ENCODE measurements at regions not wholly inside any gene's neighbourhood (a gene's known extent, or its start where the extent isn't known, plus 50 kb on each side); places are given as distances from the start of the nearest gene placed in this dataset.
"Not testable (repeated sequence)": the region's sequence is repeated elsewhere in the genome, so short reads cannot be mapped to it uniquely, and the experiment has no call there.

DNA sequence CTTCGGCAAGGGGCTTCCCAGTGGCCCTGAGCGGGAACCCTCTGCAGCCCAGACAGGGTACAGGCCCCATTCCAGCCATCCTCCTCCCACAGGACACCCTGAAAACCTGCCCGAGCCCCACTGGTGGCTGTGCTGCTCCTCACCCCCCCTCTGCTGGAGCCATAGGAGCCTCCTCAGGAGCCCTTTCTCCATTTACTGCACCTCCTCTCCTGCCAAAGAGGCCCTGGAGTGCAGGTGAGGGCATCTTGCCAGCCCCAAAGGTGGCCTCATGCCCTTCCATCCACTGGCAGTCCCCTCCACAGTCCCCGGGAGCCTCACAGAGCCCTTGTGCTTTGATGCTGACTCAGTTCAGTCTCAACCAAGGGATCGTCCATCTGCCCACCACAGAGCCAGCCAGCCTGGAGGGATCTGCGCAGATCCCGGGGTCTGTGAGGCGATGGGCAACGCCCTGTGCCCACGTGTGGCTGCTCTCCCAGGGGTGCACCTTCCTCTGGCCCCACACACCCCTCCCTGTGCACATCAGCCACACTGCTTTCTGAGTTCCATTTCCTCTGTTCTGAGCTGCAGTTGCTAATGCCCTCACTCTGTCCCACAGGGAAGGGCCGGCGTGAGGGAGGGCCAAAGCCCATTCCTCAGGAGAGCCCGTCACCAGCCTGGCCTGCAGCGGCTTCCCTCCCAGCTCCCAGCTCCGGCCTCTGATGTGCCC, 228.5 kb downstream of the DLL1 start:
- Histone ChIP-seq H3K36me3 (ENCODE audit: control insufficient read depth, insufficient read depth, low read length) (no peaks in the 10 kb centered on the region), H3K27me3 (ENCODE audit: control insufficient read depth, insufficient read depth, low read length) (no peaks in the 10 kb centered on the region), H3K4me3 (ENCODE audit: low read depth, low read length) (no peak overlapping the region)
- no peak for FAIRE-seq
- no peak for DNase-seq (ENCODE audit: low read depth)
- TF ChIP-seq, protein P1, sequence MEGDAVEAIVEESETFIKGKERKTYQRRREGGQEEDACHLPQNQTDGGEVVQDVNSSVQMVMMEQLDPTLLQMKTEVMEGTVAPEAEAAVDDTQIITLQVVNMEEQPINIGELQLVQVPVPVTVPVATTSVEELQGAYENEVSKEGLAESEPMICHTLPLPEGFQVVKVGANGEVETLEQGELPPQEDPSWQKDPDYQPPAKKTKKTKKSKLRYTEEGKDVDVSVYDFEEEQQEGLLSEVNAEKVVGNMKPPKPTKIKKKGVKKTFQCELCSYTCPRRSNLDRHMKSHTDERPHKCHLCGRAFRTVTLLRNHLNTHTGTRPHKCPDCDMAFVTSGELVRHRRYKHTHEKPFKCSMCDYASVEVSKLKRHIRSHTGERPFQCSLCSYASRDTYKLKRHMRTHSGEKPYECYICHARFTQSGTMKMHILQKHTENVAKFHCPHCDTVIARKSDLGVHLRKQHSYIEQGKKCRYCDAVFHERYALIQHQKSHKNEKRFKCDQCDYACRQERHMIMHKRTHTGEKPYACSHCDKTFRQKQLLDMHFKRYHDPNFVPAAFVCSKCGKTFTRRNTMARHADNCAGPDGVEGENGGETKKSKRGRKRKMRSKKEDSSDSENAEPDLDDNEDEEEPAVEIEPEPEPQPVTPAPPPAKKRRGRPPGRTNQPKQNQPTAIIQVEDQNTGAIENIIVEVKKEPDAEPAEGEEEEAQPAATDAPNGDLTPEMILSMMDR (IDR thresholded peaks at IDR 0.05; ENCODE audit: insufficient read depth, low read length, severe bottlenecking): no peak

DNA sequence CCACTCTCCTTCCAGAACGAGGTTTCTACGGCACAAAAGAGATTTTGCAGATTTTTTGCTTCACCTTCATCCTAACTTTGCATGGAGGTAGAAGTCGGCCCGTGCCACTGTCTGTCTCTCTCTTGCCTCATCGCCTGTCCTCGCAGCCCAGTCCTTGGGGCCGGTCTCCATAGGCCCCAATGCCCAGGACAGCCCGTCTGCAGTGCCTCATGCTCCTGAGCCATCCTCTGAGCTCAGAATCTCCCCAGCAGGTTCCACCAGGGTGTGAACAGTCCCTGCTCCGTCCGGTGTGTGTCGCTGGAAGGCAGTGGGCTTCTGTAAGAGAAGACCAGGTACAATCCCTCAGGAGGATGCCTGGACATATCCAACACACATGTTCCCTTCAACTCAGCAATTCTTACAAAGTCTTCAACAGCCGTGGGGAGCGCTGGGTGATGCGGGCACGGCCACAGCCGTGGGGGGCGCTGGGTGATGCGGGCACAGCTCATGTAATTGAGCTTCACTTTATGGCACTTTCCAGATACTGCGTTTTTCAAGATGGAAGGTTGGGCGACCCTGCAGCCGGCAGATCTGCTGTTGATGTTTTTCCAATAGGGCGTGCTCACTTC, 231.9 kb downstream of the DLL1 start:
- Histone ChIP-seq H3K4me3 (ENCODE audit: low read depth, low read length) (no peak overlapping the region), H3K27me3 (ENCODE audit: control insufficient read depth, insufficient read depth, low read length) (no peaks in the 10 kb centered on the region), H3K36me3 (ENCODE audit: control insufficient read depth, insufficient read depth, low read length) (no peaks in the 10 kb centered on the region)
- TF ChIP-seq, protein P1 (IDR thresholded peaks at IDR 0.05; ENCODE audit: insufficient read depth, low read length, severe bottlenecking): no peak
- no peak for DNase-seq (ENCODE audit: low read depth)
- FAIRE-seq: no peak

GRCh38 chr6:170057961-170058877, 232.7 kb downstream of the DLL1 start:
- H3K27me3 ChIP-seq (ENCODE audit: control insufficient read depth, insufficient read depth, low read length): no peaks in the 10 kb centered on the region
- H3K36me3 ChIP-seq (ENCODE audit: control insufficient read depth, insufficient read depth, low read length): no peaks in the 10 kb centered on the region
- FAIRE-seq: no peak
- H3K4me3 ChIP-seq (ENCODE audit: low read depth, low read length): no peak overlapping the region
- TF ChIP-seq, protein P1 (IDR thresholded peaks at IDR 0.05; ENCODE audit: insufficient read depth, low read length, severe bottlenecking): no peak
- no peak for DNase-seq (ENCODE audit: low read depth)

DNA sequence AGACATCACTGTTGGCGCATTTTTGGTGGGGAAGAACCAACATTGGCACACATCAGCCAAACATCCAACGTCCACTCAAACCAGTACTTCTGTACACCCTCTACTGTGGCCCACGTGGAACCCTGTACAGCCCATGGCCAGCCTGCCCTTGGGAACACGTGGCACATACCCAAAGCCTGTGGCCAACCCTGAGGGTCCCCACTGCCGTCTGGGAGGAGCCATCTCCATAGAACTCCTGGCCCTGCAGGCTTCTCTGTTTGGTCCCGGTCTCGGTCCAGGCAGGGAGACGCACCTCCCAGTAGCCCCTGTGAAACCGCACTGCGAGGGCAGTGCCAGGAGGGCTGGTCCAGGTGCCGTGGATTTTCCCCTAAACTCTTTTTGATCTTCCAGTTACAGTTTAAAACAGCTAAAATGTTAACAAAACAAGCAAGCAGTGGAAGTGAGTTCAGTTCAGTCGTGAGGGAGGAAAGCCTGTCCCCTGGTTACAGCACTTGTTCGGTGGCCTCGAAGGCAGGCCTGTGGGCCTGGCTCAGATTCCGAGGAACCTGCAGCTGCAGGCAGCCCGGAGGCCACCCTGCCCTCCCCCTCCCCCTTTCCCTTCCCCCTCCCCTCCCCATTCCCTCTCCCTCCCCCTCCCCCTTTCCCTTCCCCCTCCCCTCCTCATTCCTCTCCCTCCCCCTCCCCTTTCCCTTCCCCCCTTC, 233.7 kb downstream of the DLL1 start:
- TF ChIP-seq, protein P1 (IDR thresholded peaks at IDR 0.05; ENCODE audit: insufficient read depth, low read length, severe bottlenecking): no peak
- DNase-seq (ENCODE audit: low read depth) (no peak), FAIRE-seq (no peak)
- H3K36me3 ChIP-seq (ENCODE audit: control insufficient read depth, insufficient read depth, low read length): no peaks in the 10 kb centered on the region
- H3K4me3 ChIP-seq (ENCODE audit: low read depth, low read length): no peak overlapping the region
- H3K27me3 ChIP-seq (ENCODE audit: control insufficient read depth, insufficient read depth, low read length): no peaks in the 10 kb centered on the region

DNA sequence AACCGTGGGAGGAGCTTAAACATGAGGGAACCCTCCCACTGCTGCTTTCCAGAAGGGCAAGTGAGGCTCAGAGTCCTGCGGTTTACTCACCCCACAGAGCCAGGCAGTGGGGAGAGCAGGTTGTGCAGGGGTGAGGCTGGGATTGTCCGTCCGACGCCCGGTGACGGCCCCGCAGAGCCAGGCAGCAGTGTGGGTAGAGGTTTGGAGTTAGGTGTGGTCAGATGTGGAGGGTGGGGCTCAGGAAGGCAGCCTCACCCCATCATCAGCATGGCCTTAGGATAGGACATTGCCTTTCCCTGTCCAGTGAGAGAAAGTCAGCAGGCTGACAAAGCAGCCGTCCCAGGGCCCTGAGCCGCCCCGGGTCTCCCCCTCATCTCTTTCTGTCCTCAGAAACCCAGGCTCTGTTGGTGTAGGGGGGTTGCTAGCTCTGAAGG, 234.6 kb downstream of the DLL1 start:
- no peak for DNase-seq (ENCODE audit: low read depth)
- Histone ChIP-seq H3K4me3 (ENCODE audit: low read depth, low read length) (no peak overlapping the region), H3K36me3 (ENCODE audit: control insufficient read depth, insufficient read depth, low read length) (no peaks in the 10 kb centered on the region), H3K27me3 (ENCODE audit: control insufficient read depth, insufficient read depth, low read length) (no peaks in the 10 kb centered on the region)
- peak; percentile 7 for FAIRE-seq
- TF ChIP-seq, protein P1 (IDR thresholded peaks at IDR 0.05; ENCODE audit: insufficient read depth, low read length, severe bottlenecking): no peak

DNA sequence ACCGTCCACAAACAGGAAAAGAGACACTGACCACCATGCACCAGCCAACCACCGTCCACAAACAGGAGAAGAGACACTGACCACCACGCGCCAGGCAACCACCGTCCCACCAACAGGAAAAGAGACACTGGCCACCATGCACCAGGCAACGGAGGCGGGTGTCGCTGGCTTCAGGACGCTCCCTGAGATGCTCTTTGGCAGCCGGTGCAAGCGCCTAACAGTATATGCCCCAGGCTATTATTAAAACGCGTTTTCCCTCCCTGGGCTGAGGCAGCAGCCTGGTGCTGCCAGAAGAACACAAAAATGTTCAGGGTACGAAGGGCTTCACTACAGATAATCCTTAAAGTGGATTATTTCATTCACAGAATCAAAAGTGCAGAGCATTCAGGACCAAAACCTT, 235.1 kb downstream of the DLL1 start:
- DNase-seq (ENCODE audit: low read depth); FAIRE-seq; H3K27me3 ChIP-seq (ENCODE audit: control insufficient read depth, insufficient read depth, low read length); H3K36me3 ChIP-seq (ENCODE audit: control insufficient read depth, insufficient read depth, low read length); H3K4me3 ChIP-seq (ENCODE audit: low read depth, low read length): not testable (repeated sequence)
